Choroid plexus epithelial cell (primary cell): ENCODE measurements at regions not wholly inside any gene's neighbourhood (a gene's known extent, or its start where the extent isn't known, plus 50 kb on each side); places are given as distances from the start of the nearest gene placed in this dataset.

Source experiments
- DNase-seq: peaks from one replicate; pipeline ENCODE4 v3.0.0-alpha.2; 2010; ENCODE audit warnings: low read depth
- H3K4me3 ChIP-seq: 2 replicates; pipeline ENCODE4 v1.5.1; 2011; ENCODE audit warnings: low read depth, mild to moderate bottlenecking, control low read depth, low read length, moderate library complexity
- CTCF ChIP-seq: conservative IDR thresholded peaks from 2 replicates; pipeline ENCODE4 v1.5.1; 2011; ENCODE audit warnings: low read depth, mild to moderate bottlenecking, control low read depth, inconsistent platforms, low read length, moderate library complexity

GRCh38 chr2:173770947-173771678 is 194.1 kb downstream of the SP3 start:
- no peak for TF ChIP-seq CTCF
- no peak for DNase-seq
- no peak overlapping the region for H3K4me3 ChIP-seq

- no peak for DNase-seq
- no peak for TF ChIP-seq CTCF
- H3K4me3 ChIP-seq = no peak overlapping the region
Measured at GRCh38 chr2:173772205-173772604, 193.0 kb downstream of the SP3 start.

GRCh38 chr2:173773076-173773475 is 192.1 kb downstream of the SP3 start:
- TF ChIP-seq CTCF = no peak
- no peak overlapping the region for H3K4me3 ChIP-seq
- no peak for DNase-seq

GRCh38 chr2:173775440-173775839 is 189.7 kb downstream of the SP3 start:
- H3K4me3 ChIP-seq = no peak overlapping the region
- TF ChIP-seq CTCF = no peak
- DNase-seq = no peak

GRCh38 chr2:173782681-173783080 is 182.5 kb downstream of the SP3 start:
- DNase-seq = no peak
- H3K4me3 ChIP-seq = no peak overlapping the region
- no peak for TF ChIP-seq CTCF

GRCh38 chr2:173783382-173783781 is 181.8 kb downstream of the SP3 start:
- no peak for TF ChIP-seq CTCF
- DNase-seq = no peak
- no peak overlapping the region for H3K4me3 ChIP-seq

- no peak for TF ChIP-seq CTCF
- no peak for DNase-seq
- H3K4me3 ChIP-seq = no peak overlapping the region
Measured at GRCh38 chr2:173785813-173786212, 179.4 kb downstream of the SP3 start.
